RPMI7951 (cell line): ENCODE measurements at regions not wholly inside any gene's neighbourhood (a gene's known extent, or its start where the extent isn't known, plus 50 kb on each side); places are given as distances from the start of the nearest gene placed in this dataset.
A peak's percentile ranks its signal among the peaks of the same experiment; 100 is the strongest.

ENCODE experiments used
- DNase-seq: peaks from one replicate; pipeline ENCODE4 v3.0.0-alpha.2; 2012; ENCODE audit warnings: low read depth

DNA sequence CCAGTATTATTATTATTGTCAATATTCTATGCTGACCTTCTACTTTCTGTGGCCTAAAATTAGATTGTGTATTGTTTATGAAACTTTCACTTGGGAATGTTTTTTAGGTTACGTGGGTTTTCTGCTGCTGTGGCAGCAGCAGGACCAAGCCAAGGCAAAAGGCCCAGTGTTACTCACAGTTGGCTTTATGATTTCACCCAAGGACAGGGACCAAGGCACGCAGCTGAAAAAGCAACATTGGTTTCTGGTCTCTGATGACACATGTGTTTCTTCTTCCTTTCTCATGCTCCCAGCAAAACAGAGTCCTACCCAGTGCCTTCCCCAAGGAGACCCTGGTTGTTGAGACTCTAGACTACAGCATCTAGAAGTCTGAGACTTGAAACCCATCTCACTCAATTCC, 413.7 kb downstream of the SETD4 start:
- peak; percentile 43 for DNase-seq

- no peak for DNase-seq
These were observed 414.3 kb downstream of the SETD4 start for GRCh38 chr21:35645991-35646390.

GRCh38 chr21:35644523-35644922, 415.8 kb downstream of the SETD4 start:
- DNase-seq, result no peak

- DNase-seq, result peak; percentile 59
These were observed 417.1 kb downstream of the SETD4 start for GRCh38 chr21:35643176-35643575.

- DNase-seq, result no peak
These were observed 418.9 kb downstream of the SETD4 start for GRCh38 chr21:35641271-35642016.

DNA sequence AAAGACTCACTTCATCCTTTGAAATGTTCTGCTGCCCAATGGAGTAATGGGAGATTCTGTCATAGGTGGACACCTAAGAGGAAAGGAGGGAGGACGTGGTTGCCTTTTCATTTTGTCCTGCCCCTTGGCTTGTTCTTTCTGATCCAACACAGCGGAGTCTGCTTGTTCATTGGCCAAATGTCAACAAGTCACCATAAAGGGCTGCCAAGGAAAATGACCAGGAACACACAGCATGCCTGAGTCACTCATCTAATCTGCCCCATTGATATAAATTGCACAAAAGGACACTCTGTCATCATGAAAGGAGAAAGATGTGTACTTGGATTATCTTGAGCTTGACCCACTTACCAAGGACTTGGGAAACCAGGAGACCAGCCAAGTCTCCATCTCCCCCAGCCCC, 422.9 kb downstream of the SETD4 start:
- DNase-seq, result peak; percentile 83

- DNase-seq, result no peak
These were observed 424.3 kb downstream of the SETD4 start for GRCh38 chr21:35635994-35636393.

DNA sequence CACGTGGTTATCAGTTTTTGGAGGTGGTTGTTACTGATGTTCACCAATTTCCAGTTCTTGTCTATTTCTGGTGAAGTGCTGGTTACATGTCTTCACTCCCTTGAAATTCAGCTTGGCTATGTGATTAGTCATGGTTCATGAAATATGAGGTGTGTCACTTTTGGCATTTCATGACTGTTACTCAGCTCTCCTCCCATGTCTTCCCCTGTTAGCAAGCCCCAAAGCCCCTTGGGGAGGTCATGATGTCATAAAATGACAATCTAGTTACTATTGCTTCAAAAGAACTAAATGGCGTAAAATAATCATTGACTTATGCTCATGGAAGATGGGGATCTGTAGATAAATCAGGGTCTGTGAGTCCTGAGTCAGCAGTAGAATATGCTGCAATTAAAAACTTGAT, 425.1 kb downstream of the SETD4 start:
- DNase-seq, result peak; percentile 78

GRCh38 chr21:35633501-35633900, 426.8 kb downstream of the SETD4 start:
- DNase-seq, result no peak

DNA sequence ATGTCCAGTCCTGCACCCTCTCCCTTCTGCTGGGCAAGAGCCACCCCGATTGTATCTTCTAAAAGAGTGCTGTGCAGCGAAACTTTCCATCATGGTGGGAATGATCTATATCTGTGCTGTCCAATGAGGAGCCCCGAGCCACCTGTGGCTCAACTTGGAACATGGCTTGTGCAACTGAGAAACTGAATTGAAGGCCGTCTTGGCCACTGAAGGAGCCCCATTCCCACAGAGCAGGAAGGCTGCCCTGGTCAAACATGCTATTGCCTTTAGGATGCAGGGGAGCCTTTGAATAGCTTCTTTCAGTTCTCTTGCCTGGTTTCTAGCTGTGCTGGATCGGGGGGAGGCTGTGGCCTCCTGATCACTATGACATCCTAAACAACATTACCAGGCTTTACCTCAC, 427.6 kb downstream of the SETD4 start:
- no peak for DNase-seq

DNA sequence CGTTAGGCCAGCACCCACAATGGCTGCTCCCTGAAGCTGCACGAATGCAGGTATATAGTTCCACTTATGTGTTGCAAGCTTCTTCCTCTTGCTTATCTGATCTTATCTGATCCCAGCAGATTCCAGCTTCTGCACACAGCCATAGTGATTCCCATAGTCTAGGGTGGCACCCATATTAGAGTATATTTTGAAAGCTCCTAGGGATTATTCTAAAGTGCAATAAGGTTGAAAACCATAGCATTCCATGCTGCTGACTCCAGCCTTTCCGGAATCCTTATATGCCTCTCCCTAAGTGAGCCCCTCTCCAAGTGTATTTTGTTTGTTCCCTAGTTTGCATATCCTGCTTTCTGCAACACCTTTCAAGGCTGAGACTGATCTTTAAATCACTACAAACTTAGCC, 432.0 kb downstream of the SETD4 start:
- DNase-seq, result no peak

GRCh38 chr21:35627462-35627861, 432.9 kb downstream of the SETD4 start:
- no peak for DNase-seq

- DNase-seq, result no peak
These were observed 434.8 kb downstream of the SETD4 start for GRCh38 chr21:35625576-35625975.

DNA sequence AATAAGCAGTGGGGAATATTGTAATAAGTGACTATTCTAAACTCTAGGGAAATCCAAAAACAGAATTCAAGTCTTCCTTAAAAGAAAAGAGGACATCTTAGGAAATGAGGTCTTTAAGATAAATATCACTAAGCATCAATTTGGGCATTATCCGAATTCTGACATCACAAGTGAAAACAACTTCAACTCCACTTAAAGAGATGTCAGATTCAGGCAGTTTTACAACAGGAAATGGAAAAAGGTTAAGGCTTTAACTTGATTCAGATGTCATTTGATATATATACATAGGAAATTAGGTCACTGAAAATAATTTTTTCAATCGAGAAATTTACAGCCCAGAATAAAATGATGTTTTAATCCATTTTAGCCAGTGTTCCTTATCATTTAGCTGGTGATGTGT, 435.4 kb downstream of the SETD4 start:
- no peak for DNase-seq

DNA sequence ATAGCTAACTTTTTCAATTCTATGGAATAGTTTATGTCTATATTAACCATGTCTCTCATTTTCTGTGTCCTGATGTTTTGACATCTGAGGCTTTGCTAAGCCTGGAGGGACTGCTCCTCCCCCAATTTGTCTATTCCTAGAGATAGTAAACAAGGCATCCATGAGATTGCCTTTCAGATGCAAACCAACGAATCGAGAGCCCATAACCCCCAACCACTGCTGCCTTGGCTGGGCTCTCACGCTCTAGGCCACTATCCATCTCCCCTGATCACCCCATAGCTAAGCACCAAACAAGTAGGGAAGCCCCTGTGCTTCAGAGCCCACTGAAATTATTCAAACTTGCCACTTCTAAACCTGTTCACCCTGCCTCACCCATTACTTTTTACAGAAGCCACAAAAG, 437.7 kb downstream of the SETD4 start:
- no peak for DNase-seq

DNA sequence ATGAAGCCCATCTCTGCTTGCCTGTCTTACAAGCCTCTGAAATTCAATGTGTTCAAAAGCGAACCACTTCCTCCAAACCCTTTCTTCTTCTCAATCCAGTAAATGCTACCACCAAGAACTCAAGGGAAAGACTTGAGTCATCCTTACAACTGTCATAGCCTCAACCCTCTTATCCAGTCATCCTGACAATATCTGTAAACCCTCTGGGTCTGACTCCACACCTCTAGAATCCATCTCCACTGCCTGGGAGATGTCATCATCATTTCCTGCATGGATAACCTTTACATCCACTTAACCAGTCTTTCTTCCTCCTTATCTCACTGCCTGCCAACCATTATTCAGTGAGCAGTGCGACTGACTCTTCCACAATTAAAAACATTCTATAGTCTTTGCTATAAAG, 441.1 kb downstream of the SETD4 start:
- peak; percentile 82 for DNase-seq

- DNase-seq, result no peak
These were observed 442.8 kb downstream of the SETD4 start for GRCh38 chr21:35617491-35617890.

DNA sequence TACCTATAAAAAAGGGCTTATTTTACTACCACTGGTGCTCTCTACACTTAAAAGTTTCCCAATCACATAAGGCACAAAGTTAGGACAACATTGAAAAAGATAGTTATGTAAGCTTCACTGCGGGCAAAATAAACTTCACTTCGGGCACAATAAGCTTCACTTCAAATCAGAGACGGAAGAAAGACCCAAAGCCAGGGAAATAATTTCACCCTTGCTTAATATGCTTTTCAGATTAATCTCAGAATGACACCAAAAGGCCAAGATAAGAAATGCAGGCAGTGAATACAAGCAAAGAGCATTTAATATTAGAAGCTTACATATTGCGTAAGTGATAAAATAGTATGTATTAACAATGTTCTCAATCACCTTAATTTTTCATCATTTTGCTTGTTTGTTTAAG, 444.2 kb downstream of the SETD4 start:
- DNase-seq, result peak; percentile 40

- no peak for DNase-seq
These were observed 445.0 kb downstream of the SETD4 start for GRCh38 chr21:35615325-35615724.

- DNase-seq, result peak; percentile 94
These were observed 445.9 kb downstream of the SETD4 start for GRCh38 chr21:35614396-35614921.

- DNase-seq, result peak; percentile 69
These were observed 448.6 kb downstream of the SETD4 start for GRCh38 chr21:35611708-35612132.

DNA sequence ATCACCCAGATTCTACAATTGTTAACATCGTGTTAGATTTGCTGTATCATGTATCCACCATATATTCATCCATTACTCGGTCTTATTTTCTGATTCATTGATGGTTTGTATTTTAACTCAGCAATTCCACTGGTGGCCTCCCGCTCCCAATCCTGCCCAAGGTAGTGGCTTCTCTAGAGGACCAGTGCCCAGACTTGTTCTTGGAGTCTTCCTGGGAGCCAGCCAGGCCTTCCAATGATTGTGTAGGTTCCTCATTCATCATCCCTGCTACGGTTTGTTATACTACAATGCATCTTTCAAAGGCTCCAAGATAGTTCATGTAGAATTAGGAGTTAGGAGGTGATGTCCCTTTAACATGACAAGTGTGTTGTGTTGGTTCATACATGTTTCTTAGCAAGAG, 451.1 kb downstream of the SETD4 start:
- DNase-seq, result no peak

DNA sequence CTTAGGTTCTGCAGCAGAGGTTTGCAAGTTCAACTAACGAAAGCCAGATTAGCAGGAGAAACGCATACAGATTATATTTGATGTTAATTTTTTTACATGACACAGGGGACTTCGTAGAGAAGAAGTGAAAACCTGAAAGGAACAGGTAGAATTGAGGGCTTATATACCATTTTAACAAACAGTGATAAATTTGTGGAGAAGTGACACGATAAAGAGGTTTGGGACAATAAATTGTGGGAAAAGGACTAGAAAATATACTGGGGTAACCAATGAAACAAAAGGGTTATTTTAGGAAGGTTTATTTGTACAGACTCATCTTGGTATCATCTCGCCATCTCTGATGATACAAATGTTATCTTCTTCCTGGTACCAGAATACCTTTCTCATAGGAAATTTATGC, 452.9 kb downstream of the SETD4 start:
- DNase-seq, result no peak

DNA sequence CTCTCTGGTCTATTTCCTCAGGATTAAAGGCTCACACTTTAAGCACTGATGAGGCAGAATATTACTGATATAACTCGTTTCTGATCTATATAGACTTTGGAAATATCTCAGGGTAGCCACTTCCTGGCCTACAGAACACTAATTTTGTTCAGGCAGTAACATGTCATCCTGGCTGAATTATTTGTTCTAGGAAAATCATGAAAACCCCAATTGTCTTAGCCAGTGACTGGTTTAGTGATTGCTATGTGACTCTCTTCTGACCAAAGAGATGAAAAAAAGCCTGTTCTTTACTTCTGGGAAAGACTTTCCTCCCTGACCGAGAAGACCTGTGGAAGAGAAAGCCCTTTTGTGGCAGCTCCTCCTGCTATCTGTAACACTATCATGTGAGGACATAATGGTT, 453.7 kb downstream of the SETD4 start:
- DNase-seq, result peak; percentile 51
